Activated CD4-positive, alpha-beta memory T cell treated with anti-CD3 and anti-CD28 coated beads for 36 hours (primary cell): ENCODE measurements at regions not wholly inside any gene's neighbourhood (a gene's known extent, or its start where the extent isn't known, plus 50 kb on each side); places are given as distances from the start of the nearest gene placed in this dataset.
"Not testable (repeated sequence)": the region's sequence is repeated elsewhere in the genome, so short reads cannot be mapped to it uniquely, and the experiment has no call there.

ENCODE experiments used
- CTCF ChIA-PET: fragments of 350-600 bp; sonication (Branson Sonifier 250); formaldehyde crosslinking; loops from one replicate; lab custom pipeline; 2021; ENCODE audit warnings: antibody characterized with exemption, inconsistent platforms; lab: Charles Lee
- POLR2A ChIA-PET: fragments of 350-600 bp; sonication (Branson Sonifier 250); formaldehyde crosslinking; loops from one replicate; lab custom pipeline; 2021; ENCODE audit warnings: antibody characterized with exemption; lab: Charles Lee
- DNase-seq: peaks from one replicate; pipeline ENCODE4 v3.0.0-alpha.2; 2020
- H3K27ac Mint-ChIP-seq: one replicate; pipeline ENCODE4 v1.8.0; 2021; ENCODE audit warnings: mixed read lengths
- H3K27me3 Mint-ChIP-seq: one replicate; pipeline ENCODE4 v1.8.0; 2021; ENCODE audit warnings: mixed read lengths
- H3K36me3 Mint-ChIP-seq: one replicate; pipeline ENCODE4 v1.8.0; 2021; ENCODE audit warnings: mixed read lengths
- H3K4me1 Mint-ChIP-seq: one replicate; pipeline ENCODE4 v1.8.0; 2021; ENCODE audit warnings: low read depth, mixed read lengths
- H3K4me3 Mint-ChIP-seq: one replicate; pipeline ENCODE4 v1.8.0; 2021; ENCODE audit warnings: mild to moderate bottlenecking, mixed read lengths
- H3K9me3 Mint-ChIP-seq: one replicate; pipeline ENCODE4 v1.8.0; 2021; ENCODE audit warnings: mixed read lengths
- intact Hi-C: fragments of 100-400 bp; cut with micrococcal nuclease; formaldehyde crosslinking; loops from one replicate; pipeline ENCODE4 v1.15.1; 2023

DNA sequence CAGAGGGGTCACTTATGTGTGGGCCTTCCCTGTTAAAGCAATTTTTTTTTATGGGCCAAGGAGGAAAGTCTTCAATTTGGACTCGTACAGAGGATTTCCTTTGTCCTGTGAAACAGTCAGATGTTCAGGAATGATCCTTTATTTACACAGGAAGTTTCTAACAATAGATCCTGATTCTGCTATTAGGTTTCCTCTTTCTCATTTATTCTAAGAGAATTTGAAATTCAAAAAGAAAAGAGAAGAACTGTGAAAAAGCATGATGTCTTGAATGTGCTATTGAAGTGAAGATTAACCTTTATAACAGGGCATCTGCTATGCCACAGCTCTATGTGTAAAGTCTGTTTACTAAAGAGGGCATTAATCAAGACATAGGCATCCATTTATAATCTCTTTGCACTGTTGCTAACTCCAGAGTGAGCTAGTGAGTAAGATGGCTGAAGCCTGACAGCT lies 105.3 kb upstream of the FAM98A start:
- no peak overlapping the region for H3K4me3 Mint-ChIP-seq
- intact Hi-C loops, result no loop called here
- ChIA-PET POLR2A (no interaction called here), CTCF (no interaction called here)
- H3K9me3 Mint-ChIP-seq, result no peaks in the 10 kb centered on the region
- no peak overlapping the region for H3K27ac Mint-ChIP-seq
- no peaks in the 10 kb centered on the region for H3K27me3 Mint-ChIP-seq
- H3K4me1 Mint-ChIP-seq, result no peaks in the 10 kb centered on the region
- no peaks in the 10 kb centered on the region for H3K36me3 Mint-ChIP-seq
- no peak for DNase-seq

DNA sequence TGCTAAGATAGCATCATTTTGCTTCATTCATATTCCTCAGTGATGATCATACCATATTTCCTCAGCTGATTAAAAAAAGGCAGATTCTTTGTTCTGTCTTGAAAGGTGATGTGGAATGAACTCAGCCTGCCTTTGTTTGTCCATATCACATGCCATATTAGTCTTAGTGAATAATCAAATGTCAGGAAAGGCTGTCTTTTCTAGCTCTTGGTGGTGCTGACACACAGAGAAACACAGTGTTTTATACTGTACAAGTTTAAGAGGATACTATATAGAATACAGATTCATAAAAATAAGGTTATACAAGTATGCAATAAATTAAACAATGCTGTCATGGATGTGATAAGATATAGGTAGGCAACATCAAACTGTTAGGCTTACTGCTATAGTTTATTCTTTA lies 97.1 kb upstream of the FAM98A start:
- no peak overlapping the region for H3K27ac Mint-ChIP-seq
- no peaks in the 10 kb centered on the region for H3K4me1 Mint-ChIP-seq
- peaks cover 8% of the 10 kb centered on the region for H3K9me3 Mint-ChIP-seq
- ChIA-PET CTCF (no interaction called here), POLR2A (no interaction called here)
- no peak for DNase-seq
- H3K36me3 Mint-ChIP-seq, result no peaks in the 10 kb centered on the region
- peaks cover 16% of the 10 kb centered on the region for H3K27me3 Mint-ChIP-seq
- intact Hi-C loops, result no loop called here
- no peak overlapping the region for H3K4me3 Mint-ChIP-seq

DNA sequence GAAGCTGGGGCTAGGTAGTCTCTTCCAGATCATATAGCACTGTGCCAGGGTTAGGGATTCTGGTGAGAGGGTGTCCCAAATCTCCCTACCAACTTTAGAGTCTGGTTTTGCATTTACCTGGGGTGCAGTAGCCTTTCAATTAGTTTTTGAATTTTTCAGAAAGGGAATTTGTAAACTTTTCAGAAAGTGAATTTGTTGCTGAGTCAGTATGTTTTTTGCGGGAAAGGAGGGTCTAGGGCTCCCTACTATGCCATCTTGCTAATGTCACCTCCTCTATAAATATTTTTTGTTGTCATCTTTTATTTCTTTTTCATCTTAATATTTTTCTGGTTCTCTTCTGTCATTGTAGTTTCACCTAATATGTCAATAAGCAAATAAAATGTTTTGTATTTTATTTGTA lies 95.8 kb upstream of the FAM98A start:
- ChIA-PET POLR2A (no interaction called here), CTCF (no interaction called here)
- H3K27ac Mint-ChIP-seq, result no peak overlapping the region
- peaks cover 18% of the 10 kb centered on the region for H3K9me3 Mint-ChIP-seq
- intact Hi-C loops, result no loop called here
- H3K27me3 Mint-ChIP-seq, result peaks cover 16% of the 10 kb centered on the region
- no peak for DNase-seq
- no peaks in the 10 kb centered on the region for H3K4me1 Mint-ChIP-seq
- H3K4me3 Mint-ChIP-seq, result no peak overlapping the region
- peaks cover 2% of the 10 kb centered on the region for H3K36me3 Mint-ChIP-seq

DNA sequence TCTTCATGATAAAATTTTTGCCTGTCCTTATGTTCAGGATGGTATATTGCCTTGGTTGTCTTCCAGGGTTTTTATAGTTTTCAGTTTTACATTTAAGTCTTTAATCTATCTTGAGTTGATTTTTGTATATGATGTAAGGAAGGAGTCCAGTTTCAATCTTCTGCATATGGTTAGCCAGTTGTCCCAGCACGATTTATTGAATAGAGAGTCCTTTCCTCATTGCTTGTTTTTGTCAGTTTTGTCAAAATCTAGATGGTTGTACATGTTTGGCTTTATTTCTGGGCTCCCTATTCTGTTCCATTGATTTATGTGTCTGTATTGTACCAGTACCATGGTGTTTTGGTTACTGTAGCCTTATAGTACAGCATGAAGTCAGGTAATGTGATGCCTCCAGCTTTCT lies 91.6 kb upstream of the FAM98A start:
- H3K4me1 Mint-ChIP-seq, intact Hi-C loops, H3K4me3 Mint-ChIP-seq, POLR2A ChIA-PET, DNase-seq, H3K36me3 Mint-ChIP-seq, H3K27ac Mint-ChIP-seq, H3K27me3 Mint-ChIP-seq, CTCF ChIA-PET: not testable (repeated sequence)
- peaks cover 40% of the 10 kb centered on the region for H3K9me3 Mint-ChIP-seq

- H3K36me3 Mint-ChIP-seq, result no peaks in the 10 kb centered on the region
- H3K9me3 Mint-ChIP-seq, result peaks cover 7% of the 10 kb centered on the region
- H3K27me3 Mint-ChIP-seq, result no peaks in the 10 kb centered on the region
- H3K27ac Mint-ChIP-seq, result no peak overlapping the region
- CTCF ChIA-PET, result no interaction called here
- intact Hi-C loops, result no loop called here
- POLR2A ChIA-PET, result no interaction called here
- DNase-seq, result no peak
- no peaks in the 10 kb centered on the region for H3K4me1 Mint-ChIP-seq
- no peak overlapping the region for H3K4me3 Mint-ChIP-seq
Measured at GRCh38 chr2:33681364-33681757, 82.3 kb upstream of the FAM98A start.

DNA sequence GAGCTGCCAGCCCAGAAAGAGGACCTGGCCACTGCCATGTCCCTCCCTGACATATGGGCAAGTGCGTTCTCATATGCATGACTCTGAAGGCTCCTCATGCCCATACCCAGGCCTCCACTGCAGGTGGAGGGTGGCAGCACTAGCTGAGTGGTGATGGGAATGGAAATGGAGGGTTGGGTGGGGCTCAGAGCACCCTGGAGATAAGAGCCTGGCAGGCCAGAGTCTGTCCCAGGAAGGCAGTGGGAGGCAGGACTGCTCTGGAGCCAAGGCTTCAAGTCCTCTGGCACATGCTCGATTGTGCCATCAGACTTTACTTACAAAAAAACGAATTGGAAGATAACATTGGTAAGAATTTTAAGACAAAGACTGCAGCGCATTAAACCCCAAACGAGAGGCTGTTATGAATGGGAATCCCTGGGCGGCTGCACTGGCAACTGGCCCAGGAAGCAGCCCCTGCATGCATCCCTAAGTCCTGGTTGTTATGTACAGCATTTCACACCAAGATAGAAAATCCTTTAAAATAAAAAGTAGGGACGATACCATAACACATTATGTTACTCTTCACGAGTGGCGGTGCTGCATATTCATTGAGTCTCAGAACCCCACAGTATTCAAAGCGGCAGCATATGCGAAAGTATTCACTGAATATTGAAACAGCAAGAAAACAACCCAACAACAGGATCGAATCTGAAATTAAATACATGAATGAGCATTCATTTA lies 81.7 kb upstream of the FAM98A start:
- H3K9me3 Mint-ChIP-seq, result peaks cover 7% of the 10 kb centered on the region
- intact Hi-C loops, result no loop called here
- H3K4me1 Mint-ChIP-seq, result no peaks in the 10 kb centered on the region
- no peak overlapping the region for H3K27ac Mint-ChIP-seq
- CTCF ChIA-PET, result no interaction called here
- H3K27me3 Mint-ChIP-seq, result no peaks in the 10 kb centered on the region
- no peak overlapping the region for H3K4me3 Mint-ChIP-seq
- POLR2A ChIA-PET, result no interaction called here
- DNase-seq, result no peak
- H3K36me3 Mint-ChIP-seq, result no peaks in the 10 kb centered on the region

GRCh38 chr2:33678436-33678835 lies 79.3 kb upstream of the FAM98A start:
- Mint-ChIP-seq H3K27me3 (no peaks in the 10 kb centered on the region), H3K27ac (no peak overlapping the region), H3K9me3 (no peaks in the 10 kb centered on the region), H3K36me3 (no peaks in the 10 kb centered on the region), H3K4me3 (no peak overlapping the region), H3K4me1 (no peaks in the 10 kb centered on the region)
- no peak for DNase-seq
- CTCF ChIA-PET, result no interaction called here
- POLR2A ChIA-PET, result no interaction called here
- intact Hi-C loops, result loop anchor here (10.0 kb wide), 1 partner anchor 1736 kb away; no protein-coding TSS in a partner anchor

- DNase-seq, result no peak
- intact Hi-C loops, result loop anchor here (10.0 kb wide), 1 partner anchor 1741 kb away; no protein-coding TSS in a partner anchor
- CTCF ChIA-PET, result no interaction called here
Measured at GRCh38 chr2:33673937-33674336, 74.8 kb upstream of the FAM98A start.

DNA sequence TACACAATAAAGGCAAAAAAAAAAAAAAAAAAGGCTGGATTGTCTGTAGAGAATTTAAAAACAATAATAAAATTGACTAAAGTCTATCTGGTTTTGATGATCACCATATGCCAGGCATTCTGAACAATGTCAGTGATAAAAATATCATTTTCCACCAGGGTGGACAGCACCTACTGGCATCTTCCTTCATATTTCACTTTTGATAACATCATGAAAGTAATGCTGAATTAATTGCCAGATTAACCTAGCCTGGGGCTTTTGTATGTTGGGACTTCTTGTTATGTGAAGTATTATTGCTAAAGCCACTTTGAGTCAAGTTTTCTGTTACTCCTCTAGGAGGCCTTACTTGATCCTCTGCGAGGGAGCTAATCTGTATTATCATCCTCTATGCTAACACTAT lies 73.8 kb upstream of the FAM98A start:
- intact Hi-C loops, result loop anchor here (10.0 kb wide), 1 partner anchor 1742 kb away; no protein-coding TSS in a partner anchor
- no peak overlapping the region for H3K4me3 Mint-ChIP-seq
- no peaks in the 10 kb centered on the region for H3K4me1 Mint-ChIP-seq
- ChIA-PET CTCF (no interaction called here), POLR2A (no interaction called here)
- no peak for DNase-seq
- peaks cover 2% of the 10 kb centered on the region for H3K27me3 Mint-ChIP-seq
- no peak overlapping the region for H3K27ac Mint-ChIP-seq
- no peaks in the 10 kb centered on the region for H3K36me3 Mint-ChIP-seq
- no peaks in the 10 kb centered on the region for H3K9me3 Mint-ChIP-seq

More at GRCh38 chr2:33673937-33674336, 74.8 kb upstream of the FAM98A start:
- no peaks in the 10 kb centered on the region for H3K9me3 Mint-ChIP-seq
- POLR2A ChIA-PET, result no interaction called here
- no peaks in the 10 kb centered on the region for H3K36me3 Mint-ChIP-seq
- H3K27me3 Mint-ChIP-seq, result peaks cover 2% of the 10 kb centered on the region
- H3K4me3 Mint-ChIP-seq, result no peak overlapping the region
- no peaks in the 10 kb centered on the region for H3K4me1 Mint-ChIP-seq
- no peak overlapping the region for H3K27ac Mint-ChIP-seq

DNA sequence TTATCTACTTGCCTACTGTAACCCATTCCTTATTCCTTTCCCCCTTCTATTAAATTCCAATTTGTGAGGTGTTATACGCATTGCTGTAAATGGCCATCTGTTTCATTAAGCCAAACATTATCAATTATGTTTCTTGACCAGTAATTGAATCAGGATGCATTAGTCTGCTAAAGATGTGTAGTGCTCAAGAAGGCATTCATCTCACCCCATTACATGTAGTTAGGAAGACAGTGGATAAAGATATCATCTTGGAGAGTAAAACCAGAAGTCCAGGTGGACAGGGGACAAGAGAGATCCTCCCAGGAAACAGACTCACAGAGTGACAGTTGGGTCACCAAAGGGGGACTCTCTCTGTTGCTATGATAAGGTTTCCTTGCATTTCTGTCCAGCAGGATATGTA lies 73.3 kb upstream of the FAM98A start:
- Mint-ChIP-seq H3K4me3 (no peak overlapping the region), H3K9me3 (no peaks in the 10 kb centered on the region), H3K27ac (no peak overlapping the region), H3K27me3 (peaks cover 2% of the 10 kb centered on the region), H3K36me3 (no peaks in the 10 kb centered on the region), H3K4me1 (no peaks in the 10 kb centered on the region)
- intact Hi-C loops, result loop anchor here (10.0 kb wide), 1 partner anchor 1742 kb away; no protein-coding TSS in a partner anchor
- DNase-seq, result no peak
- CTCF ChIA-PET, result no interaction called here
- POLR2A ChIA-PET, result no interaction called here

- Mint-ChIP-seq H3K4me1 (no peaks in the 10 kb centered on the region), H3K27ac (no peak overlapping the region), H3K27me3 (peaks cover 2% of the 10 kb centered on the region), H3K9me3 (peaks cover under 1% of the 10 kb centered on the region), H3K36me3 (no peaks in the 10 kb centered on the region), H3K4me3 (no peak overlapping the region)
- ChIA-PET POLR2A (no interaction called here), CTCF (no interaction called here)
- no peak for DNase-seq
- intact Hi-C loops, result loop anchor here (10.0 kb wide), 1 partner anchor 1744 kb away; no protein-coding TSS in a partner anchor
Measured at GRCh38 chr2:33671198-33671597, 72.1 kb upstream of the FAM98A start.

DNA sequence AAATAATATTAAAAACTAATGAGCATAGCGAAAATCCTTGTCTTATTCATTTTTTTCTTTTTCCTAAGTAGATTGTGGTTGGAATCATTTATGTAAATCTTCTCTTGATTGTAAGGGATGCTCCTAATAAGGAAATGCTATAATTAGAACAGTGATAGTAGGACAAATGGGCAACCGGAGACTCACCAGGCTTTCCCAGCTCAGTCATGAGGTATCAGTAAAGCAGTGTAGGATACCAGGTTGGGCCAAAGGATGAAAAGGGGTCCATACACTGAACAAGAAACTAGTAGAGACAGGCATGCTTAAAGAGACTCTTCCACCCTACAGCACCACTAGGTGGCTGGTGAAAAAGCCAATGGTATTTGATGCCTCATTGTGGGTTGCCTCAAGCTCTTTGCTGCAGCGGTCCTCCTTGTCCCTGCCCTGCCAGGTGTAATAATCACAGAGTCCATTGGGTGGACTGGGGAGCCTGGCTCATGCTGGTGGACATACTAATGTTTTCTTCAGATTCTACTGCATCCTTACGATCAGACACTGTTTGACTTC lies 71.4 kb upstream of the FAM98A start:
- ChIA-PET CTCF (interaction anchor here (0.6 kb wide), 1 partner anchor 142 kb away, joined by 3 read pairs; no protein-coding TSS in a partner anchor), POLR2A (no interaction called here)
- H3K27ac Mint-ChIP-seq, result no peak overlapping the region
- no peak overlapping the region for H3K4me3 Mint-ChIP-seq
- peaks cover 2% of the 10 kb centered on the region for H3K27me3 Mint-ChIP-seq
- intact Hi-C loops, result loop anchor here (10.0 kb wide), 1 partner anchor 1744 kb away; no protein-coding TSS in a partner anchor
- H3K36me3 Mint-ChIP-seq, result no peaks in the 10 kb centered on the region
- peaks cover 3% of the 10 kb centered on the region for H3K9me3 Mint-ChIP-seq
- DNase-seq, result no peak
- H3K4me1 Mint-ChIP-seq, result no peaks in the 10 kb centered on the region

DNA sequence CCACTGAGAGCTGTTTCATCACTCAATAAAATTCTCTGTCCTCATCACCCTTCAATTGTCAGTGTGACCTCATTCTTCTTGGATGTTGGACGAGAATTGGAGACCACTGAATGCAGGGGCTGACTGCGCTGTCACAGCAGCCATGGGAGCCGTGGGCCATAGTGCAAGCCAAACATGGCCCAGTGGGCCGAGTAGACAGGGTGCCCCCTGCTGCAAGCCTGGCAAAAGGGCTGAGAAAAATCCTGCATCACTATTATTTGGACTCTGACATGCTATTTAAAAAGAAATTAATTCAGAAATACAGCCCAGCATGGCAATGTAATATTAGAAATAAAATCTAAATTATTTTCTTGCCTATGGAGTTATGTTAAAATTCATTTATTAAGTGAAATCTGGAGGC lies 67.8 kb upstream of the FAM98A start:
- H3K27me3 Mint-ChIP-seq, result peaks cover 2% of the 10 kb centered on the region
- intact Hi-C loops, result no loop called here
- no peak overlapping the region for H3K4me3 Mint-ChIP-seq
- DNase-seq, result no peak
- ChIA-PET CTCF (no interaction called here), POLR2A (no interaction called here)
- peaks cover 16% of the 10 kb centered on the region for H3K9me3 Mint-ChIP-seq
- H3K27ac Mint-ChIP-seq, result no peak overlapping the region
- H3K4me1 Mint-ChIP-seq, result no peaks in the 10 kb centered on the region
- no peaks in the 10 kb centered on the region for H3K36me3 Mint-ChIP-seq
